ENCODE measurements at regions not wholly inside any gene's neighbourhood (a gene's known extent, or its start where the extent isn't known, plus 50 kb on each side); places are given as distances from the start of the nearest gene placed in this dataset.

DNA sequence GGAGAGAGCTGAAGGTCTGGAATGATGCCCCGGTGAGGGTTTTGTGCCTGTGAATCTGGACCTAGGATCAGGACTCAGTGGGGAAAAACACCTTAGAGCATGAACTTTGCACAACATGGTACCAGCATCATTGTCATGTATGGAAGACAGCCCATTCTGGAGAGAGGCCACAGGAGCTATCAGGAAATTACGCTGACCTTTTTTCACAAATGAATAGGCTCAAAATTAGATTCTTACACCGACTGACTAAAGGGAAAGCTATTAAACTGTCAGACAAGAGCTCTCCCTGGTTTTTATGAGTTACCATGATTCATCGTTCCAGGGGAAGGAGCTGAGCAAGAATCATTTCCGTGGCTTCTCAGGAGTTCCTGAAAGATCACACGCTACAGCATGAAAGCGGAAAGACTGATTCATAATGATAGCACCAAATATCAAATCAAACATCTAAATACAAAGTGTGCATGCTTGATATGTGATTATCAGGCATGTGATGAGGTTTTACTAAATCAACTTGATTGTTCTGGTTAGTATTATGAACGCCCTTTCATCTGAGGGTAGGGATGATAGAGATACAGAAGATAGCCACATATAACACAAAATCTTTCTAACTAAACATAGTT is 224.9 kb upstream of the SMLR1 start:
- TF ChIP-seq, protein P1, sequence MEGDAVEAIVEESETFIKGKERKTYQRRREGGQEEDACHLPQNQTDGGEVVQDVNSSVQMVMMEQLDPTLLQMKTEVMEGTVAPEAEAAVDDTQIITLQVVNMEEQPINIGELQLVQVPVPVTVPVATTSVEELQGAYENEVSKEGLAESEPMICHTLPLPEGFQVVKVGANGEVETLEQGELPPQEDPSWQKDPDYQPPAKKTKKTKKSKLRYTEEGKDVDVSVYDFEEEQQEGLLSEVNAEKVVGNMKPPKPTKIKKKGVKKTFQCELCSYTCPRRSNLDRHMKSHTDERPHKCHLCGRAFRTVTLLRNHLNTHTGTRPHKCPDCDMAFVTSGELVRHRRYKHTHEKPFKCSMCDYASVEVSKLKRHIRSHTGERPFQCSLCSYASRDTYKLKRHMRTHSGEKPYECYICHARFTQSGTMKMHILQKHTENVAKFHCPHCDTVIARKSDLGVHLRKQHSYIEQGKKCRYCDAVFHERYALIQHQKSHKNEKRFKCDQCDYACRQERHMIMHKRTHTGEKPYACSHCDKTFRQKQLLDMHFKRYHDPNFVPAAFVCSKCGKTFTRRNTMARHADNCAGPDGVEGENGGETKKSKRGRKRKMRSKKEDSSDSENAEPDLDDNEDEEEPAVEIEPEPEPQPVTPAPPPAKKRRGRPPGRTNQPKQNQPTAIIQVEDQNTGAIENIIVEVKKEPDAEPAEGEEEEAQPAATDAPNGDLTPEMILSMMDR (IDR thresholded peaks at IDR 0.05), result no peak
- no peak for TF ChIP-seq POLR2A (IDR thresholded peaks at IDR 0.05)
